Suprapubic skin (tissue), 4 donors: ENCODE measurements at regions not wholly inside any gene's neighbourhood (a gene's known extent, or its start where the extent isn't known, plus 50 kb on each side); places are given as distances from the start of the nearest gene placed in this dataset.

Experiments used
- DNase-seq, 2 donors: peaks; one replicate each; pipeline ENCODE4 v3.0.0-alpha.2; 2019; ENCODE audit warnings: low spot score in 2 of 2
- H3K27ac ChIP-seq: fragments of 200-600 bp; sonication (generic); one replicate; pipeline ENCODE4 v1.5.1; 2019
- H3K27me3 ChIP-seq: fragments of 200-600 bp; sonication (generic); one replicate; pipeline ENCODE4 v1.5.1; 2019
- H3K36me3 ChIP-seq: fragments of 200-600 bp; sonication (generic); one replicate; pipeline ENCODE4 v1.5.1; 2019
- H3K4me1 ChIP-seq: fragments of 200-600 bp; sonication (generic); one replicate; pipeline ENCODE4 v1.5.1; 2019
- H3K4me3 ChIP-seq: fragments of 200-600 bp; sonication (generic); one replicate; pipeline ENCODE4 v1.5.1; 2019; ENCODE audit warnings: mild to moderate bottlenecking
- H3K9me3 ChIP-seq: fragments of 200-600 bp; sonication (generic); one replicate; pipeline ENCODE4 v1.5.1; 2019
- EP300 ChIP-seq: sonication (generic); formaldehyde crosslinking; IDR thresholded peaks from one replicate; pipeline ENCODE4 v1.6.1; 2017; ENCODE audit warnings: antibody characterized with exemption
- POLR2A ChIP-seq, 2 donors: fragments of 450-650 bp; IDR thresholded peaks; one replicate each; pipeline ENCODE4 v1.6.1; 2017; ENCODE audit warnings: antibody characterized with exemption in 2 of 2, mild to moderate bottlenecking in 2 of 2, moderate library complexity in 2 of 2
- POLR2AphosphoS5 ChIP-seq, 3 donors: sonication (generic); formaldehyde crosslinking; IDR thresholded peaks; one replicate each; pipeline ENCODE4 v1.6.1; 2017; ENCODE audit warnings: antibody characterized with exemption in 3 of 3
- WGBS: methylation state at CpG from one replicate; pipeline ENCODE4 v1.1.5; 2018; 5-methylcytosine and 5-hydroxymethylcytosine counted together
- TF ChIP-seq, protein P1 (sequence below), 2 donors: fragments of 200-600 bp in 1 of 2; fragments of 450-650 bp in 1 of 2; sonication (generic) in 1 of 2; IDR thresholded peaks; one replicate each; pipeline ENCODE4 v1.5.1; 2016 to 2019; ENCODE audit warnings: antibody characterized with exemption in 2 of 2, mild to moderate bottlenecking in 1 of 2, moderate library complexity in 1 of 2

DNA sequence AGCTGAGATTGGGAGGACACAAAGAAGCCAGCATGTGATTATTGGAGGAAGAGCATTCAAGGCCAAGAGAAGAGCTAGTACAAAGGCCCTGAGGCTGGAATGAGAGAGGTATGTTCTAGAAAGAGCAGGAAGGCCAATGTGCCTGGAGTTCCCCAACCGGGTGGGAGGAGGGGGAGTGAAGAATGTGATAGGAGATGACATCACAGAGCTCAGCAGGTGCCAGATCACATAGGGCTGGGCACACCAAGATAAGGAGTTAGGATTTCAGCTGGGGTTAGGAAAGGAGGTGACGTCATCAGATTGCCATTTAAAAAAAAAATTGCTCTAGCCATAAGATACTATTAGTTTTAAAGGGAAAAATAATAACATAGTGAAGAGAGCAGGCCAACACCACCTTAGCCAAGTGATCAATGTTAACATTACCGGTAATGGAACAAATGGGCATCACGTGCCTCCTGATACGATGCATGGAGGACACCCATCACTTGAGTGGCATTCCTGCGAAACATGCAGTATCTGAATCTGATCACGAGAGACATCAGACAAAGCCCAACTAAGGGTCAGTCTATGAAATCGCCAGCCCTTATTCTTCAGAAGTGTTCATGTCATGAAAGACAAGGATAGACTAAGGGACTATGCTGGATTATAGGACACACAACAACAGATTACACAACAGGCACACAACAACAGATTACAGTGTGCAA, 344.3 kb downstream of the BCOR start:
- Histone ChIP-seq H3K4me3 (no peak overlapping the region), H3K4me1 (peaks cover 17% of the 10 kb centered on the region), H3K9me3 (no peaks in the 10 kb centered on the region), H3K27ac (no peak overlapping the region), H3K36me3 (no peaks in the 10 kb centered on the region), H3K27me3 (no peaks in the 10 kb centered on the region)
- WGBS = 86% methylated on average over 8 of the region's 8 CpGs
- TF ChIP-seq POLR2A (IDR thresholded peaks at IDR 0.05) = no peak
- TF ChIP-seq POLR2AphosphoS5 (IDR thresholded peaks at IDR 0.05) = no peak
- TF ChIP-seq EP300 = no peak
- TF ChIP-seq, protein P1, sequence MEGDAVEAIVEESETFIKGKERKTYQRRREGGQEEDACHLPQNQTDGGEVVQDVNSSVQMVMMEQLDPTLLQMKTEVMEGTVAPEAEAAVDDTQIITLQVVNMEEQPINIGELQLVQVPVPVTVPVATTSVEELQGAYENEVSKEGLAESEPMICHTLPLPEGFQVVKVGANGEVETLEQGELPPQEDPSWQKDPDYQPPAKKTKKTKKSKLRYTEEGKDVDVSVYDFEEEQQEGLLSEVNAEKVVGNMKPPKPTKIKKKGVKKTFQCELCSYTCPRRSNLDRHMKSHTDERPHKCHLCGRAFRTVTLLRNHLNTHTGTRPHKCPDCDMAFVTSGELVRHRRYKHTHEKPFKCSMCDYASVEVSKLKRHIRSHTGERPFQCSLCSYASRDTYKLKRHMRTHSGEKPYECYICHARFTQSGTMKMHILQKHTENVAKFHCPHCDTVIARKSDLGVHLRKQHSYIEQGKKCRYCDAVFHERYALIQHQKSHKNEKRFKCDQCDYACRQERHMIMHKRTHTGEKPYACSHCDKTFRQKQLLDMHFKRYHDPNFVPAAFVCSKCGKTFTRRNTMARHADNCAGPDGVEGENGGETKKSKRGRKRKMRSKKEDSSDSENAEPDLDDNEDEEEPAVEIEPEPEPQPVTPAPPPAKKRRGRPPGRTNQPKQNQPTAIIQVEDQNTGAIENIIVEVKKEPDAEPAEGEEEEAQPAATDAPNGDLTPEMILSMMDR (IDR thresholded peaks at IDR 0.05) = no peak
- no peak for DNase-seq

DNA sequence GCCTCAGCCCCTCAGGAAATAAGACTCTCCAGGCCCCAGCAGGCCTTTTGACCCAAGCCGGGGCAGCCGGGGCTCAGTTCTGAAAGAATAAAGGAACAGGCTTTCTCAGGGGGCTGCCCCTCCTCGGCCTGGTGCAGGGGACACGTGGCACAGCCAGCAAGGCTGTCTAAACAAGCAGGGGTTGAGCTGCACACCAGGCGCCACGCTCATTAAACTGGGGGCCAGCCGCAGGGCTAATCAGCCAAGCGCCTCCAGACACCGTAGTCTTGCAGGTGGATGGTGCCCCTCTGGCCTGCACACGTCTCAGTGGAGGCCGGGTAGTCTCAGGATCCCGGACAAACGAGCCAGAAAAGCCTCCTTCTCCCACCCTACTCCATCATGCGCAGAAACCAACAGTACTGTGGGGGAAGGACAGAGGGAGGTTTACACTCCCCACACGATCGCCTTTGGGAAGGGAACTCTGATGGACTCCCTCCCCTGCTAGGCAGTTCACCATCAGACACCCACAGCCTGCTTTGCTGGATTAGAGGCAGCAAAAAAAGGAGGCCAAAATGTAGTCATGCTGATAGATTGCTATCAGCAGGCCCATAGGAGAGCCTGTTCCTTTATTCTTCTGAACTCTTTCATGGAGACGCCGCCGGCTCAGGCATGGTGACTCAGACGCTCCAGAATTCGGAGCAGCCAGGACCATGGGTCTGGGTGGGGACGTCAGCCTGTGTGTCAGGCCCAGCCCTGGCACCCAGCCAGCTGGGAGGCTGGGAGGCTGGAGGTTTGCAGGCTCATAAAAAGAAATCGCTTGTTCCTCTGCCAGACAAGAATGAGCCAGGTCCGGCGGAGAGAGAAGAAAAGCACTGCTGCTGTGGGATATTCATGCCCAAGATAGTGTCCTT, 342.4 kb downstream of the BCOR start:
- no peaks in the 10 kb centered on the region for H3K36me3 ChIP-seq
- H3K27me3 ChIP-seq = no peaks in the 10 kb centered on the region
- peak overlapping the region; percentile 24 for H3K27ac ChIP-seq
- DNase-seq = peak; percentile 81 to 88
- no peaks in the 10 kb centered on the region for H3K9me3 ChIP-seq
- no peak overlapping the region for H3K4me3 ChIP-seq
- TF ChIP-seq EP300 = no peak
- TF ChIP-seq, protein P1 (IDR thresholded peaks at IDR 0.05) = no peak
- no peak for TF ChIP-seq POLR2AphosphoS5 (IDR thresholded peaks at IDR 0.05)
- no peak for TF ChIP-seq POLR2A (IDR thresholded peaks at IDR 0.05)
- WGBS = 59% methylated on average over 12 of the region's 25 CpGs
- peaks cover 29% of the 10 kb centered on the region for H3K4me1 ChIP-seq

GRCh38 chrX:39756086-39756883, 341.5 kb downstream of the BCOR start:
- TF ChIP-seq POLR2AphosphoS5 (IDR thresholded peaks at IDR 0.05) = no peak
- TF ChIP-seq, protein P1 (IDR thresholded peaks at IDR 0.05) = no peak
- no peak for TF ChIP-seq POLR2A (IDR thresholded peaks at IDR 0.05)
- no peak for TF ChIP-seq EP300
- no peak for DNase-seq
- H3K4me3 ChIP-seq = no peak overlapping the region
- no peak overlapping the region for H3K27ac ChIP-seq
- no peaks in the 10 kb centered on the region for H3K9me3 ChIP-seq
- no peaks in the 10 kb centered on the region for H3K36me3 ChIP-seq
- H3K4me1 ChIP-seq = peaks cover 29% of the 10 kb centered on the region
- H3K27me3 ChIP-seq = no peaks in the 10 kb centered on the region
- 67% methylated on average over 18 of the region's 18 CpGs for WGBS

DNA sequence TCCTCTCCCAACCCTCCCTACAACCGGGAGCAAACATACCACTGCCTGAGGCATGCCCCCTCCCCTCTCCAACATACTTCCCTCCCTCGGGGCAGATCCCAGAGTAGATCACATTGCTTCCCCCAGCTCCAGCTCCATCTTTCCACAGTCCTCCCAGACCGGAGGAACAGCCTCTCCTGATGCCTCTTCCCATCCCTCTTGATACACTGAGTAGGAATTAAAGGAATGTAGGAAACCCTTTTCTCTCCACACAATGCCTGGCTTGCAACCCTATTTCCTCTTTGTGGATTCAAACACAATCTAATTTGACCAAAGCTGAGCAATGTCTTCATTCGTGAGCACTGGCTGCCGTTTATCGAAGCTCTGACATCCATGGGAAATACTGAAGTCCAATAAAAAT, 339.8 kb downstream of the BCOR start:
- Histone ChIP-seq H3K4me3 (no peak overlapping the region), H3K36me3 (no peaks in the 10 kb centered on the region), H3K9me3 (no peaks in the 10 kb centered on the region), H3K27me3 (no peaks in the 10 kb centered on the region), H3K4me1 (peaks cover 28% of the 10 kb centered on the region), H3K27ac (no peak overlapping the region)
- TF ChIP-seq POLR2AphosphoS5 (IDR thresholded peaks at IDR 0.05) (no peak), EP300 (no peak), POLR2A (IDR thresholded peaks at IDR 0.05) (no peak)
- TF ChIP-seq, protein P1 (IDR thresholded peaks at IDR 0.05) = no peak
- 79% methylated on average over 6 of the region's 6 CpGs for WGBS
- no peak for DNase-seq
